ENCODE measurements at regions not wholly inside any gene's neighbourhood (a gene's known extent, or its start where the extent isn't known, plus 50 kb on each side); places are given as distances from the start of the nearest gene placed in this dataset.

DNA sequence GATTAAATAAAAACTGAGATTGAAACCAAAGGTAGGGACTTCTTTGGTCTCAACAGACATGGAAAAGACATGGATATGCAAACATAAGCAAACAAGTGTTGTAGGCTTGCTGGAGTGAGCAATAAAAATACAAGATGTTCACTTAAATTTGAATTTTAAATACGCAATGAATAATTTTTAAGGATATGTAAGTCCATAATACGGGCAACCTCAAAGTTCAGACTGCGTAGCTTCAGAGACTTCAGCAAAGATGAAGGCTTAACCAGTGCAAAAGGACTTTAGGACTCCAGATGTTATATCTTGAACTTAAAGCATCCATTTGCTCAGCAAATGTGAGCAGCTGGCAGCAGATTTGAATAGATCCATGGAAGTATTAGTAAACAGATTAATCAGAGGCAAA is 549.3 kb downstream of the ARAP2 start:
- no peaks in the 10 kb centered on the region for H3K27me3 ChIP-seq
- DNase-seq: no peak
- intact Hi-C loops (cut with DNase I; ENCODE audit: low total_unique reads): no loop called here
- H3K4me3 ChIP-seq: no peak overlapping the region
- TF ChIP-seq, protein P1, sequence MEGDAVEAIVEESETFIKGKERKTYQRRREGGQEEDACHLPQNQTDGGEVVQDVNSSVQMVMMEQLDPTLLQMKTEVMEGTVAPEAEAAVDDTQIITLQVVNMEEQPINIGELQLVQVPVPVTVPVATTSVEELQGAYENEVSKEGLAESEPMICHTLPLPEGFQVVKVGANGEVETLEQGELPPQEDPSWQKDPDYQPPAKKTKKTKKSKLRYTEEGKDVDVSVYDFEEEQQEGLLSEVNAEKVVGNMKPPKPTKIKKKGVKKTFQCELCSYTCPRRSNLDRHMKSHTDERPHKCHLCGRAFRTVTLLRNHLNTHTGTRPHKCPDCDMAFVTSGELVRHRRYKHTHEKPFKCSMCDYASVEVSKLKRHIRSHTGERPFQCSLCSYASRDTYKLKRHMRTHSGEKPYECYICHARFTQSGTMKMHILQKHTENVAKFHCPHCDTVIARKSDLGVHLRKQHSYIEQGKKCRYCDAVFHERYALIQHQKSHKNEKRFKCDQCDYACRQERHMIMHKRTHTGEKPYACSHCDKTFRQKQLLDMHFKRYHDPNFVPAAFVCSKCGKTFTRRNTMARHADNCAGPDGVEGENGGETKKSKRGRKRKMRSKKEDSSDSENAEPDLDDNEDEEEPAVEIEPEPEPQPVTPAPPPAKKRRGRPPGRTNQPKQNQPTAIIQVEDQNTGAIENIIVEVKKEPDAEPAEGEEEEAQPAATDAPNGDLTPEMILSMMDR (IDR thresholded peaks at IDR 0.05): no peak
- TF ChIP-seq POLR2A (IDR thresholded peaks at IDR 0.05): no peak
- 84 to 85% methylated on average over 3 of the region's 3 CpGs for WGBS, 2 donors
- H3K4me1 ChIP-seq: no peaks in the 10 kb centered on the region
- no peaks in the 10 kb centered on the region for H3K36me3 ChIP-seq (ENCODE audit: low read depth, missing control alignments)
- H3K27ac ChIP-seq: no peak overlapping the region
- no peaks in the 10 kb centered on the region for H3K9me3 ChIP-seq

DNA sequence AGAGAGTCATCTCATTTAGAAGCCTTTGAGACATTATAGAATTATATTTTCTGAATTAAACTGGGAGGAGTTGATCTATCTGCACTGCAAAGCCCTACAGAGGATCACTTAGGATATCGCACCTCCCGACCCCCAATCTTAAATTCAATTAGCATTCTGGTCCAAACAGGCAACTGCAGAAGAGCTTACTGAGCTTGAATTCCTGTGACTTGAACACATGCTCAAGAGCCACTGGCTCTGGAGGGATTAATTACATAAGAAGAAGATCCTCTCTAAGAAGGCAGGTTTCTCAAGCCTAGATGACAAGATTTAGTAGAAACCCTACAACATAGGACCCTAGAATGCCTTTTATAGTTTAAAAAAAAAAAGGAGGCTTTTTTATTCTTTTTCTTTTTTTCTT is 548.9 kb downstream of the ARAP2 start:
- no peak for TF ChIP-seq POLR2A (IDR thresholded peaks at IDR 0.05)
- TF ChIP-seq, protein P1 (IDR thresholded peaks at IDR 0.05): no peak
- no peak for DNase-seq
- 94 to 97% methylated on average over 2 of the region's 2 CpGs for WGBS, 2 donors
- H3K27ac ChIP-seq: no peak overlapping the region
- H3K9me3 ChIP-seq: no peaks in the 10 kb centered on the region
- no peak overlapping the region for H3K4me3 ChIP-seq
- no peaks in the 10 kb centered on the region for H3K27me3 ChIP-seq
- H3K36me3 ChIP-seq (ENCODE audit: low read depth, missing control alignments): no peaks in the 10 kb centered on the region
- H3K4me1 ChIP-seq: no peaks in the 10 kb centered on the region
- intact Hi-C loops (cut with DNase I; ENCODE audit: low total_unique reads): no loop called here

DNA sequence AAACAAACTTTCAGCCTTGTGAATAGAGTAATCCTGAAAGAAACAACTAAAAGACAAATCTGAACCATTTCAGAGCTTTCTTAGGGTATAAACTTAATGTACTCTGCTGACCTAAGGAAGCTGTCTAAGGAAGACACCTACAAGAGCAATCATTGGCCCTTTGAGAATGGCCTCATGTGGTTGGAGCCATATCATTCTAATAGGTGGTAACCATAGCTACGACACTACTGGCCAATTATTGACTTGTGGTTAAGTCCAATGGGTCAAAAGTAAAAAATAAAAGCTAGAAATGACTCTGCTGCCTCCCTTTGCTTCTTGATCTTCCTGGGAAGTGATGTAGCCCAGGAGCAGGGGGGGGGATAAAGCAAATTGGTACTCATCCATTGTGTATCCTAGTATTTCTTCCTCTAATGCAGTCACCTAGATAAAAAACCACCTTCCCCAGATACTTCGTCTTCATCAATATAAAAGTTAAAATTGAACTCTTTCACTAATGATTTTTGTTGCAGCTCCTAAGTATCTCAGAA is 547.0 kb downstream of the ARAP2 start:
- no peaks in the 10 kb centered on the region for H3K9me3 ChIP-seq
- H3K27me3 ChIP-seq: no peaks in the 10 kb centered on the region
- no peak overlapping the region for H3K27ac ChIP-seq
- no peak overlapping the region for H3K4me3 ChIP-seq
- DNase-seq: no peak
- intact Hi-C loops (cut with DNase I; ENCODE audit: low total_unique reads): no loop called here
- no peaks in the 10 kb centered on the region for H3K4me1 ChIP-seq
- H3K36me3 ChIP-seq (ENCODE audit: low read depth, missing control alignments): no peaks in the 10 kb centered on the region
- 79 to 80% methylated on average over 2 of the region's 2 CpGs for WGBS, 2 donors
- TF ChIP-seq POLR2A (IDR thresholded peaks at IDR 0.05): no peak
- TF ChIP-seq, protein P1 (IDR thresholded peaks at IDR 0.05): no peak

DNA sequence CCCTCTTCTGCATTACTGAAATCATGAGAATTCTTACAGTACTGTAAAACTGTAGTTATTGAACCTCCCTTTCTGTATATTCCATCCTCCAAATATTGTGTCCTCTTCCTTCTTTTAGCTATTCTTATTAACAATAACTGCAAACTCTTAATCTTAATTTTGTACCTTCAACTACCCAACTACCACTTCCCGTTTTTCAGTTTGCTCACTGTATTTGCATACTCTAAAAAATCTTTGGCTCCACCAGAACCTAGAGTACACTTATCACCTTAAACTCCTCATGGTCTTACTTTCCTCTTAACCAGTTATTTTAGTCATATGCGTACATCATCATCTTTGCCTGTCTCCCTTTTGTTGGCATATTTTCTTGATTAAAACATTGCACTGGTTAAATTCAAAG is 543.7 kb downstream of the ARAP2 start:
- Histone ChIP-seq H3K36me3 (ENCODE audit: low read depth, missing control alignments) (no peaks in the 10 kb centered on the region), H3K4me3 (no peak overlapping the region), H3K27ac (no peak overlapping the region), H3K4me1 (no peaks in the 10 kb centered on the region), H3K27me3 (no peaks in the 10 kb centered on the region), H3K9me3 (no peaks in the 10 kb centered on the region)
- no peak for DNase-seq
- no peak for TF ChIP-seq POLR2A (IDR thresholded peaks at IDR 0.05)
- TF ChIP-seq, protein P1 (IDR thresholded peaks at IDR 0.05): no peak
- intact Hi-C loops (cut with DNase I; ENCODE audit: low total_unique reads): no loop called here
- 90 to 92% methylated on average over 2 of the region's 2 CpGs for WGBS, 2 donors

DNA sequence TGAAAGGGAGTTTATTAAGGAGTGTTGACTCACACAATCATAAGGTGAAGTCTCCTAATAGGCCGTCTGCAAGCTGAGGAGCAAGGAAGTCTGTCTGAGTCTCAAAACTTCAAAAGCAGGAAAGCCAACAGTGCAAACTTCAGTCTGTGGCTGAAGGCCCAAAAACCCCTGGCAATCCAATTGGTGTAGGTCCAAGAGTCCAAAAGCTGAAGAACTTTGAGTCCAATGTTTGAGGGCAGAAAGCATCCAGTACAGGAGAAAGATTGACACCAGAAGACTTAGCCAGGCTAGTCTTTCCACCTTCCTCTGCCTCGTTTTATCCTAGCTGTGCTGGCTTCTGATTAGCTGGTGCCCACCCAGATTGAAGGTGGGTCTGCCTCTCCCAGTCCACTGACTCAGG is 535.2 kb downstream of the ARAP2 start:
- H3K27ac ChIP-seq: no peak overlapping the region
- intact Hi-C loops (cut with DNase I; ENCODE audit: low total_unique reads): no loop called here
- TF ChIP-seq, protein P1 (IDR thresholded peaks at IDR 0.05): no peak

More for the DNA sequence above, 535.2 kb downstream of the ARAP2 start:
- no peaks in the 10 kb centered on the region for H3K9me3 ChIP-seq
- H3K36me3 ChIP-seq (ENCODE audit: low read depth, missing control alignments): no peaks in the 10 kb centered on the region
- no peaks in the 10 kb centered on the region for H3K4me1 ChIP-seq
- H3K27me3 ChIP-seq: no peaks in the 10 kb centered on the region
- DNase-seq: no peak
- H3K4me3 ChIP-seq: no peak overlapping the region
- 84 to 89% methylated on average over 2 of the region's 2 CpGs for WGBS, 2 donors
